Astrocyte (in vitro differentiated cells and primary cell): ENCODE measurements at regions not wholly inside any gene's neighbourhood (a gene's known extent, or its start where the extent isn't known, plus 50 kb on each side); places are given as distances from the start of the nearest gene placed in this dataset.

ENCODE experiments used
- DNase-seq: peaks from one replicate; pipeline ENCODE4 v3.0.0-alpha.2; 2010; ENCODE audit warnings: low read depth
- FAIRE-seq: peaks from 2 replicates; lab custom pipeline; 2011; peaks lifted over from hg19 to GRCh38; lab: Jason Lieb, UNC
- H2AFZ ChIP-seq: 2 replicates; pipeline ENCODE4 v1.6.0; 2012; ENCODE audit warnings: low read depth, low read length, inconsistent platforms
- H3K27ac ChIP-seq: 2 replicates; pipeline ENCODE4 v1.5.1; 2011; ENCODE audit warnings: low read depth, low read length, inconsistent platforms
- H3K27me3 ChIP-seq: 2 replicates; pipeline ENCODE4 v1.6.0; 2011; ENCODE audit warnings: low read length, inconsistent platforms; ENCODE audit not compliant: insufficient read depth
- H3K36me3 ChIP-seq: 2 replicates; pipeline ENCODE4 v1.5.1; 2011; ENCODE audit warnings: low read length, inconsistent platforms; ENCODE audit not compliant: insufficient read depth
- H3K4me1 ChIP-seq: 2 replicates; pipeline ENCODE4 v1.5.1; 2011; ENCODE audit warnings: low read length, inconsistent platforms; ENCODE audit not compliant: insufficient read depth
- H3K4me2 ChIP-seq: 2 replicates; pipeline ENCODE4 v1.6.0; 2012; ENCODE audit warnings: low read length, inconsistent platforms
- H3K4me3 ChIP-seq: 2 replicates; pipeline ENCODE4 v1.5.1; 2011; ENCODE audit warnings: low read depth, mild to moderate bottlenecking, low read length, inconsistent platforms; ENCODE audit not compliant: insufficient read depth
- H3K79me2 ChIP-seq: 2 replicates; pipeline ENCODE4 v1.6.0; 2012; ENCODE audit warnings: mild to moderate bottlenecking, low read length, inconsistent platforms; ENCODE audit not compliant: insufficient read depth
- H3K9ac ChIP-seq: 2 replicates; pipeline ENCODE4 v1.6.0; 2012; ENCODE audit warnings: mild to moderate bottlenecking, low read length, inconsistent platforms
- H3K9me3 ChIP-seq: 2 replicates; pipeline ENCODE4 v1.5.1; 2012; ENCODE audit warnings: low read depth, mild to moderate bottlenecking, low read length, inconsistent platforms; ENCODE audit not compliant: insufficient read depth
- H4K20me1 ChIP-seq: 2 replicates; pipeline ENCODE4 v1.6.0; 2012; ENCODE audit warnings: low read length, inconsistent platforms; ENCODE audit not compliant: insufficient read depth
- H3K27ac Mint-ChIP-seq: one replicate; pipeline ENCODE4 v1.8.0; 2021; ENCODE audit warnings: mild to moderate bottlenecking, mixed read lengths; ENCODE audit not compliant: unreplicated experiment
- H3K27me3 Mint-ChIP-seq: one replicate; pipeline ENCODE4 v1.8.0; 2021; ENCODE audit warnings: low read depth, mixed read lengths; ENCODE audit not compliant: unreplicated experiment
- H3K36me3 Mint-ChIP-seq: one replicate; pipeline ENCODE4 v1.8.0; 2021; ENCODE audit warnings: low read depth, mixed read lengths; ENCODE audit not compliant: unreplicated experiment
- H3K4me1 Mint-ChIP-seq: one replicate; pipeline ENCODE4 v1.8.0; 2021; ENCODE audit warnings: low read depth, mixed read lengths; ENCODE audit not compliant: unreplicated experiment
- H3K4me3 Mint-ChIP-seq: one replicate; pipeline ENCODE4 v1.8.0; 2021; ENCODE audit warnings: mild to moderate bottlenecking, moderate library complexity, mixed read lengths; ENCODE audit not compliant: unreplicated experiment
- H3K9me3 Mint-ChIP-seq: one replicate; pipeline ENCODE4 v1.8.0; 2021; ENCODE audit warnings: mild to moderate bottlenecking, mixed read lengths; ENCODE audit not compliant: unreplicated experiment
- EZH2 ChIP-seq: IDR thresholded peaks from 2 replicates; pipeline ENCODE4 v1.6.1; 2012; ENCODE audit warnings: mild to moderate bottlenecking, low read length, inconsistent platforms; ENCODE audit not compliant: insufficient read depth
- TF ChIP-seq, protein P1 (sequence below): IDR thresholded peaks from 2 replicates; pipeline ENCODE4 v1.5.1; 2011; ENCODE audit warnings: low read depth, mild to moderate bottlenecking, inconsistent platforms, low read length, moderate library complexity; ENCODE audit not compliant: insufficient read depth

DNA sequence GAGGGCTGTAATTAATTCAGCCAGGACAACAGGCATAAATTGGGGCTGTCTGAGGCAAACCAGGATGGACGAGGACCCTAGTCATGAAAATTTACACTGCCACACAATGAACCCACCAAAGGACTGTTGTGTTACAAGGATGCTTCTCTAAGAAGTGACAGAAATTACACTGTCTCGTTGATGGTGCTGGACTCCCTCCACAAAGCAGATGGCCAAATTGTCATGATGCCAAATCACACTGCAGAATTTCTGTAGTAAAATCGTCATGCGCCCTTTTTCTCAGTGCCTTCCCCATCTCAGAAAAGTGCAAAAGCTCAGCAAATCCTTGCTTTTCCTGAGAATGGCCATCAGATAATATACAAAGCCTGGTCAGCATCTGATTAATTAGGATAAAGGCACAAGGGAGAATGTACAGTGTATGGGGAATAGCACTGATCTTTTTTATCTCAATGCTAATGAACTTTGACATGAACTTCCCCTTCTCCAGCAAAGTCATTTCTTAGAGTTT, 545.8 kb downstream of the CSNK1G3 start:
- Histone ChIP-seq H3K4me2 (no peak overlapping the region), H3K4me1 (no peaks in the 10 kb centered on the region), H3K36me3 (no peaks in the 10 kb centered on the region), H3K27ac (no peak overlapping the region), H3K9ac (no peak overlapping the region), H4K20me1 (no peaks in the 10 kb centered on the region), H3K4me3 (no peak overlapping the region), H3K79me2 (no peaks in the 10 kb centered on the region), H3K9me3 (no peaks in the 10 kb centered on the region), H2AFZ (no peak overlapping the region), H3K27me3 (no peaks in the 10 kb centered on the region)
- no peak for TF ChIP-seq EZH2
- TF ChIP-seq, protein P1, sequence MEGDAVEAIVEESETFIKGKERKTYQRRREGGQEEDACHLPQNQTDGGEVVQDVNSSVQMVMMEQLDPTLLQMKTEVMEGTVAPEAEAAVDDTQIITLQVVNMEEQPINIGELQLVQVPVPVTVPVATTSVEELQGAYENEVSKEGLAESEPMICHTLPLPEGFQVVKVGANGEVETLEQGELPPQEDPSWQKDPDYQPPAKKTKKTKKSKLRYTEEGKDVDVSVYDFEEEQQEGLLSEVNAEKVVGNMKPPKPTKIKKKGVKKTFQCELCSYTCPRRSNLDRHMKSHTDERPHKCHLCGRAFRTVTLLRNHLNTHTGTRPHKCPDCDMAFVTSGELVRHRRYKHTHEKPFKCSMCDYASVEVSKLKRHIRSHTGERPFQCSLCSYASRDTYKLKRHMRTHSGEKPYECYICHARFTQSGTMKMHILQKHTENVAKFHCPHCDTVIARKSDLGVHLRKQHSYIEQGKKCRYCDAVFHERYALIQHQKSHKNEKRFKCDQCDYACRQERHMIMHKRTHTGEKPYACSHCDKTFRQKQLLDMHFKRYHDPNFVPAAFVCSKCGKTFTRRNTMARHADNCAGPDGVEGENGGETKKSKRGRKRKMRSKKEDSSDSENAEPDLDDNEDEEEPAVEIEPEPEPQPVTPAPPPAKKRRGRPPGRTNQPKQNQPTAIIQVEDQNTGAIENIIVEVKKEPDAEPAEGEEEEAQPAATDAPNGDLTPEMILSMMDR: no peak
- Mint-ChIP-seq H3K4me3 (no peak overlapping the region), H3K27ac (no peak overlapping the region), H3K9me3 (no peaks in the 10 kb centered on the region), H3K4me1 (peaks cover 2% of the 10 kb centered on the region), H3K36me3 (no peaks in the 10 kb centered on the region), H3K27me3 (no peaks in the 10 kb centered on the region)
- FAIRE-seq (no peak), DNase-seq (no peak)

DNA sequence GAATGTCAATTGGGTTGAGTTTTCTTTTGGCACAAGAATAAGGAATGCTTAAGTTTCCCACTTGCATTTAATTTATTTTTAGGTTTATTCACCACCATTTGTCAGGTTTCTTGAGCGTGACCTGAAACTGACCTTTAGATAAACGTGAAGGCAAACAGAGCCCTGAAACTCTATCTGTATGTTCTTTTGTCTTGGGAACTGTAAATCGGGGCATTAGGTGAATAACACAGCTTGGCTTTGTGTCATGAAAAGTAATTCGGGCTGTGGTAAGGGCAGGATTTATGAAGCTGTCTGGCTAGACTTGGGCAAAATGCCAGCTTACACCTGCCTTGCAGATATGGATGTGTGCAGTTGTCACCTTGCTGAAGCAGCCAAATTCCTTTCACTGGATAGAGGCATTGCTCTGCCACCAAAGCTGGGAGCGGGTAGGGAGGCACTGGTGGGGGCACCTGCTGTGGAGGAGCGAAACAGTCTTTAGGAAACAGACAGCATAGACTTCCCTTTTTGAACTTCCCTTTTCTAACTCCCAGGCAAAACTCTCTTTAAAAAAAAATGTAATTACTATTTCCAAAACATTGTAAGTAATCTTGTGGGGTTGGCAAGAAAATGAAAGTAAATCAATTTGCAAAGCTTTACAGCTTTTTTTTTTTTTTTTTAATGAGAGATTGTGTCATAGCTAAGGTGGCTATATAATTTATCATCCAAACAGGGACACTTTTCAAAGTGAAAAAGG, 545.2 kb downstream of the CSNK1G3 start:
- H3K9ac ChIP-seq: no peak overlapping the region
- Mint-ChIP-seq H3K27me3 (no peaks in the 10 kb centered on the region), H3K4me1 (peaks cover 2% of the 10 kb centered on the region), H3K27ac (no peak overlapping the region), H3K36me3 (no peaks in the 10 kb centered on the region), H3K4me3 (no peak overlapping the region), H3K9me3 (no peaks in the 10 kb centered on the region)
- FAIRE-seq: no peak
- H3K36me3 ChIP-seq: no peaks in the 10 kb centered on the region
- no peaks in the 10 kb centered on the region for H3K4me1 ChIP-seq
- DNase-seq: peak; percentile 75
- no peak overlapping the region for H3K27ac ChIP-seq
- H3K9me3 ChIP-seq: no peaks in the 10 kb centered on the region
- H2AFZ ChIP-seq: no peak overlapping the region
- H3K79me2 ChIP-seq: no peaks in the 10 kb centered on the region
- no peaks in the 10 kb centered on the region for H3K27me3 ChIP-seq
- H3K4me2 ChIP-seq: no peak overlapping the region
- no peak overlapping the region for H3K4me3 ChIP-seq
- TF ChIP-seq, protein P1: no peak
- TF ChIP-seq EZH2: no peak
- no peaks in the 10 kb centered on the region for H4K20me1 ChIP-seq

DNA sequence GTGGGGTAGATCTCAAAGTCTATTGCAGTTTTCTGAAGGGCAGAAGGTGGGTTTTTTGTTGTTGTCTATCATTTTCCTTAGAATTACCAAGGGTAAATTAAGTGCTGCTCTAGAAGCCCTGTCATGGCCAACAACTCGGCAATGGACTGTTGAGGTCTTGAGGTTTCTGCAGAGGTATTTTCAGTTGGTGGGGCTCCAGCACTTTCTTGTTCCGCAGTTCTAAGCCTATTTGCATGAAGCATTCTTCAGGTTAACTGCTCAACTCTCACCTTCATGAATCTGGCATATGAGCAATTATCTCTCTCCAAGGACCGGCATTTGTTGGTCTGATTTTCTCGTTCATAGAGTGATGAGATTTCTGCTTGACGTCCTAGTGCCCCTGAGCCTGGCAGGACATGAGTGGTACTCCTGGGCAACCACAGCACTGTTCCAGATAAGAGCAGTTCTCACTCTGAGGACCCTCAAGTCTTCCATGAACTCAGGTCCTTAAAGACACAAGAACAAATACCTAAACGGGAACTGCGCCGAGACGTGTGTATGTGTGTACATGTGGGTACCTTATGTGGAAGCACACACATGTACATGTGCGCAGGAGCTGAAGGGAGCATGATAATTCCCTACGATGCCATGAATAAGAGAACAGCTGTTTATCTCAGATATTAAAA, 544.5 kb downstream of the CSNK1G3 start:
- H3K4me2 ChIP-seq: no peak overlapping the region
- DNase-seq: no peak
- no peak overlapping the region for H3K27ac ChIP-seq
- no peaks in the 10 kb centered on the region for H3K27me3 Mint-ChIP-seq
- no peak overlapping the region for H2AFZ ChIP-seq
- no peak for FAIRE-seq
- no peaks in the 10 kb centered on the region for H3K4me1 ChIP-seq
- peaks cover 2% of the 10 kb centered on the region for H3K4me1 Mint-ChIP-seq
- no peaks in the 10 kb centered on the region for H3K9me3 ChIP-seq
- no peaks in the 10 kb centered on the region for H3K36me3 ChIP-seq
- H3K9ac ChIP-seq: no peak overlapping the region
- no peak overlapping the region for H3K27ac Mint-ChIP-seq
- no peaks in the 10 kb centered on the region for H3K79me2 ChIP-seq
- no peak overlapping the region for H3K4me3 ChIP-seq
- TF ChIP-seq, protein P1: no peak
- no peak for TF ChIP-seq EZH2
- no peaks in the 10 kb centered on the region for H3K27me3 ChIP-seq
- no peaks in the 10 kb centered on the region for H3K9me3 Mint-ChIP-seq
- H3K36me3 Mint-ChIP-seq: no peaks in the 10 kb centered on the region
- no peaks in the 10 kb centered on the region for H4K20me1 ChIP-seq
- H3K4me3 Mint-ChIP-seq: no peak overlapping the region
